22Rv1 (cell line): ENCODE measurements at regions not wholly inside any gene's neighbourhood (a gene's known extent, or its start where the extent isn't known, plus 50 kb on each side); places are given as distances from the start of the nearest gene placed in this dataset.

Source experiments
- CTCF ChIP-seq: fragments of 450-650 bp; IDR thresholded peaks from 2 replicates; pipeline ENCODE4 v1.5.1; 2017; ENCODE audit warnings: mild to moderate bottlenecking
- ZFX ChIP-seq: fragments of 450-650 bp; IDR thresholded peaks from 2 replicates; pipeline ENCODE4 v1.6.1; 2017; ENCODE audit warnings: antibody characterized with exemption, borderline replicate concordance

GRCh38 chr6:148677594-148678476 is 69.0 kb upstream of the UST start:
- TF ChIP-seq CTCF = no peak
- no peak for TF ChIP-seq ZFX
